CD14-positive monocyte (primary cell): ENCODE measurements at regions not wholly inside any gene's neighbourhood (a gene's known extent, or its start where the extent isn't known, plus 50 kb on each side); places are given as distances from the start of the nearest gene placed in this dataset.

Source experiments
- DNase-seq, 3 donors: peaks; one replicate each; pipeline ENCODE4 v3.0.0-alpha.2; 2011 to 2022
- H2AFZ ChIP-seq: 2 replicates; pipeline ENCODE4 v1.6.0; 2012; ENCODE audit warnings: mild to moderate bottlenecking, low read depth, low read length, inconsistent platforms; ENCODE audit not compliant: insufficient read depth, poor library complexity, severe bottlenecking
- H3K27ac ChIP-seq, 2 donors: 1 replicate in 1 of 2; 2 replicates in 1 of 2; pipeline ENCODE4 v1.5.1; 2012 to 2013; ENCODE audit warnings: low read length in 2 of 2, control low read depth in 1 of 2, inconsistent platforms in 1 of 2, low read depth in 1 of 2, mild to moderate bottlenecking in 1 of 2
- H3K27me3 ChIP-seq, 2 donors: one replicate each; pipeline versions ENCODE4 v1.6.0 to v1.6.1; 2011 to 2013; ENCODE audit warnings: low read length in 2 of 2; ENCODE audit not compliant: control insufficient read depth in 2 of 2, insufficient read depth in 2 of 2
- H3K36me3 ChIP-seq, 2 donors: replicated peaks in 1 of 2; 1 replicate in 1 of 2; 2 replicates in 1 of 2; pipeline versions ENCODE4 v1.5.1 to v1.6.1; 2012 to 2013; ENCODE audit warnings: low read length in 2 of 2, control low read depth in 1 of 2, inconsistent platforms in 1 of 2, mild to moderate bottlenecking in 1 of 2; ENCODE audit not compliant: insufficient read depth in 2 of 2, control insufficient read depth in 1 of 2
- H3K4me1 ChIP-seq, 2 donors: 1 replicate in 1 of 2; 2 replicates in 1 of 2; pipeline versions ENCODE4 v1.5.1 to v1.6.1; 2012 to 2013; ENCODE audit warnings: low read length in 2 of 2, control low read depth in 1 of 2, inconsistent platforms in 1 of 2, mild to moderate bottlenecking in 1 of 2, moderate library complexity in 1 of 2; ENCODE audit not compliant: insufficient read depth in 2 of 2, control insufficient read depth in 1 of 2
- H3K4me2 ChIP-seq: replicated peaks from 2 replicates; pipeline ENCODE3; 2012; ENCODE audit warnings: low read length, moderate library complexity, mild to moderate bottlenecking; ENCODE audit not compliant: poor library complexity, severe bottlenecking; ENCODE audit errors: extremely low read depth
- H3K4me3 ChIP-seq, 3 experiments: fragments of 200-600 bp in 1 of 3; sonication (generic) in 1 of 3; replicated peaks in 1 of 3; 1 replicate in 2 of 3; 2 replicates in 1 of 3; pipeline ENCODE4 v1.5.1; 2011 to 2013; ENCODE audit warnings: low read length in 3 of 3, mild to moderate bottlenecking in 3 of 3, control low read depth in 2 of 3, low read depth in 2 of 3, inconsistent platforms in 1 of 3, moderate library complexity in 1 of 3
- H3K79me2 ChIP-seq: 2 replicates; pipeline ENCODE4 v1.6.0; 2012; ENCODE audit warnings: mild to moderate bottlenecking, control low read depth, inconsistent platforms, low read length, moderate library complexity; ENCODE audit not compliant: insufficient read depth
- H3K9ac ChIP-seq: 2 replicates; pipeline ENCODE4 v1.6.0; 2017; ENCODE audit warnings: low read length, mild to moderate bottlenecking; ENCODE audit not compliant: insufficient read depth, poor library complexity, severe bottlenecking
- H3K9me3 ChIP-seq, 2 donors: replicated peaks in 1 of 2; 1 replicate in 1 of 2; 2 replicates in 1 of 2; pipeline versions ENCODE4 v1.5.1 to v1.6.1; 2012 to 2013; ENCODE audit warnings: low read length in 2 of 2, control low read depth in 1 of 2; ENCODE audit not compliant: control insufficient read depth in 1 of 2, insufficient read depth in 1 of 2
- H4K20me1 ChIP-seq: 2 replicates; pipeline ENCODE4 v1.6.0; 2012; ENCODE audit warnings: mild to moderate bottlenecking, low read length, control low read depth, moderate library complexity; ENCODE audit not compliant: insufficient read depth
- H3K27ac Mint-ChIP-seq, 7 donors: one replicate each; pipeline ENCODE4 v1.8.0; 2020; ENCODE audit warnings: mild to moderate bottlenecking in 7 of 7, mixed read lengths in 7 of 7, moderate library complexity in 6 of 7, inconsistent platforms in 2 of 7
- H3K27me3 Mint-ChIP-seq, 3 donors: one replicate each; pipeline ENCODE4 v1.8.0; 2021 to 2022; ENCODE audit warnings: low read depth in 3 of 3, mild to moderate bottlenecking in 3 of 3, mixed read lengths in 3 of 3, moderate library complexity in 3 of 3, inconsistent platforms in 1 of 3
- H3K36me3 Mint-ChIP-seq, 2 donors: one replicate each; pipeline ENCODE4 v1.8.0; 2020; ENCODE audit warnings: mixed read lengths in 2 of 2, inconsistent platforms in 1 of 2, mild to moderate bottlenecking in 1 of 2
- H3K4me1 Mint-ChIP-seq: one replicate; pipeline ENCODE4 v1.8.0; 2020; ENCODE audit warnings: mild to moderate bottlenecking, mixed read lengths
- H3K4me3 Mint-ChIP-seq, 2 donors: one replicate each; pipeline ENCODE4 v1.8.0; 2020; ENCODE audit warnings: mild to moderate bottlenecking in 2 of 2, mixed read lengths in 2 of 2, moderate library complexity in 1 of 2
- H3K9me3 Mint-ChIP-seq, 7 donors: one replicate each; pipeline ENCODE4 v1.8.0; 2020 to 2022; ENCODE audit warnings: mixed read lengths in 7 of 7, mild to moderate bottlenecking in 6 of 7, moderate library complexity in 6 of 7, inconsistent platforms in 2 of 7
- CTCF ChIP-seq: fragments of 200-600 bp; IDR thresholded peaks from one replicate; pipeline ENCODE4 v1.8.0; 2022; ENCODE audit warnings: antibody characterized with exemption, mild to moderate bottlenecking
- WGBS: methylation state at CpG from one replicate; pipeline ENCODE4 v1.1.5; 2013; ENCODE audit warnings: missing lambda C conversion rate; ENCODE audit not compliant: insufficient coverage; 5-methylcytosine and 5-hydroxymethylcytosine counted together
- intact Hi-C, 2 donors: fragments of 100-400 bp; cut with micrococcal nuclease; formaldehyde crosslinking; loops; one replicate each; pipeline versions ENCODE4 v1.15.0 to v1.15.1; 2023

- intact Hi-C loops = no loop called here
- Mint-ChIP-seq H3K36me3 (no peaks in the 10 kb centered on the region), H3K4me1 (no peaks in the 10 kb centered on the region), H3K9me3 (peaks cover 0 to 3% (median 0%) of the 10 kb centered on the region in 7 donors), H3K4me3 (no peak overlapping the region), H3K27me3 (peaks cover 0 to 3% (median 1%) of the 10 kb centered on the region in 3 donors), H3K27ac (no peak overlapping the region)
- Histone ChIP-seq H3K27me3 (peaks cover 0 to 3% of the 10 kb centered on the region in 2 donors), H4K20me1 (no peaks in the 10 kb centered on the region), H2AFZ (no peak overlapping the region), H3K27ac (no peak overlapping the region), H3K4me1 (no peaks in the 10 kb centered on the region), H3K4me2 (no peak overlapping the region), H3K79me2 (no peaks in the 10 kb centered on the region), H3K4me3 (no peak overlapping the region), H3K9ac (no peak overlapping the region), H3K36me3 (no peaks in the 10 kb centered on the region), H3K9me3 (no peaks in the 10 kb centered on the region)
- WGBS = no CpG with 5 or more reads among the region's 1 CpG
- no peak for TF ChIP-seq CTCF
- no peak for DNase-seq
Measured at GRCh38 chrX:39327705-39328104, 526.4 kb downstream of the MID1IP1 start.

GRCh38 chrX:39328661-39329060 is 527.4 kb downstream of the MID1IP1 start:
- no peak overlapping the region for H2AFZ ChIP-seq
- no peaks in the 10 kb centered on the region for H3K36me3 ChIP-seq
- intact Hi-C loops = no loop called here
- Mint-ChIP-seq H3K36me3 (no peaks in the 10 kb centered on the region), H3K27ac (no peak overlapping the region), H3K27me3 (peaks cover 0 to 3% (median 1%) of the 10 kb centered on the region in 3 donors), H3K9me3 (peaks cover 0 to 3% (median 0%) of the 10 kb centered on the region in 7 donors), H3K4me1 (no peaks in the 10 kb centered on the region), H3K4me3 (no peak overlapping the region)
- no peak overlapping the region for H3K4me3 ChIP-seq
- H3K9me3 ChIP-seq = no peaks in the 10 kb centered on the region
- H3K27me3 ChIP-seq = peaks cover 0 to 3% of the 10 kb centered on the region in 2 donors
- DNase-seq = no peak
- no peaks in the 10 kb centered on the region for H3K4me1 ChIP-seq
- H3K79me2 ChIP-seq = no peaks in the 10 kb centered on the region
- no peak overlapping the region for H3K9ac ChIP-seq
- no peak for TF ChIP-seq CTCF
- no peak overlapping the region for H3K27ac ChIP-seq
- no peak overlapping the region for H3K4me2 ChIP-seq
- H4K20me1 ChIP-seq = no peaks in the 10 kb centered on the region
- WGBS = 100% methylated on average over 2 of the region's 4 CpGs
